Adrenal gland (tissue), 9 donors: ENCODE measurements at regions not wholly inside any gene's neighbourhood (a gene's known extent, or its start where the extent isn't known, plus 50 kb on each side); places are given as distances from the start of the nearest gene placed in this dataset.

Experiments used
- DNase-seq, 7 donors: peaks; one replicate each; pipeline ENCODE4 v3.0.0-alpha.2; 2019 to 2020
- H3K27ac ChIP-seq, 5 donors: fragments of 200-600 bp; sonication (generic) in 4 of 5; 1 replicate in 3 of 5; 2 replicates in 2 of 5; pipeline versions ENCODE4 v1.5.1 to v1.8.0; 2016 to 2020; ENCODE audit warnings: mild to moderate bottlenecking in 1 of 5
- H3K27me3 ChIP-seq: fragments of 200-600 bp; 2 replicates; pipeline ENCODE4 v1.8.0; 2021
- H3K36me3 ChIP-seq, 2 donors: fragments of 200-600 bp; replicated peaks in 1 of 2; 1 replicate in 1 of 2; 2 replicates in 1 of 2; pipeline versions ENCODE4 v1.5.1 to v1.8.0; 2018 to 2022
- H3K4me1 ChIP-seq, 2 donors: fragments of 200-600 bp; replicated peaks in 1 of 2; 1 replicate in 1 of 2; 2 replicates in 1 of 2; pipeline versions ENCODE4 v1.5.1 to v1.8.0; 2018 to 2021
- H3K4me3 ChIP-seq, 4 donors: fragments of 200-600 bp; sonication (generic) in 3 of 4; one replicate each; pipeline ENCODE4 v1.5.1; 2016 to 2018
- H3K9me3 ChIP-seq, 3 donors: fragments of 200-600 bp; sonication (generic) in 1 of 3; replicated peaks in 1 of 3; 1 replicate in 2 of 3; 2 replicates in 1 of 3; pipeline versions ENCODE4 v1.5.1 to v1.8.0; 2016 to 2021
- CTCF ChIP-seq, 6 experiments: fragments of 450-650 bp in 4 of 6; fragments of 200-600 bp in 2 of 6; sonication (generic) in 1 of 6; IDR thresholded peaks; 1 replicate in 5 of 6; 2 replicates in 1 of 6; pipeline versions ENCODE4 v1.5.1 to v1.8.0; 2016 to 2021; ENCODE audit warnings: antibody characterized with exemption in 6 of 6, mild to moderate bottlenecking in 2 of 6, moderate library complexity in 1 of 6
- POLR2A ChIP-seq, 2 donors: fragments of 450-650 bp; IDR thresholded peaks; one replicate each; pipeline ENCODE4 v1.6.1; 2017; ENCODE audit warnings: antibody characterized with exemption in 2 of 2, mild to moderate bottlenecking in 2 of 2, moderate library complexity in 1 of 2
- WGBS, 4 donors: extraction: QIAGEN DNeasy Blood & Tissue Kit in 2 of 4; methylation state at CpG; one replicate each; pipeline versions ENCODE4 v1.1.5 to v1.1.7; 2013 to 2017; 5-methylcytosine and 5-hydroxymethylcytosine counted together
- intact Hi-C, 2 donors: fragments of 100-400 bp; cut with DNase I; formaldehyde crosslinking; loops; one replicate each; pipeline versions ENCODE4 v1.14.1 to v1.15.0; 2022 to 2023
- donor health status: healthy with polysubstance abuse.
- donor health status: Bipolar disorder and iron deficiency.
- donor health status: DM: yes; HTN: yes; CAD: no.
- donor health status: DM: no; HTN: no; CAD: no.
- donor health status: DM: no; HTN: no; CAD: no.

- no peaks in the 10 kb centered on the region for H3K4me1 ChIP-seq
- no peaks in the 10 kb centered on the region for H3K36me3 ChIP-seq
- no peak overlapping the region for H3K4me3 ChIP-seq
- H3K9me3 ChIP-seq: no peaks in the 10 kb centered on the region
- intact Hi-C loops: loop anchor here in 1 of 2 donors (10.0 kb wide), 1 partner anchor 111 kb away; no protein-coding TSS in a partner anchor
- H3K27me3 ChIP-seq: no peaks in the 10 kb centered on the region
- WGBS, 4 donors: 86 to 93% (median 89%) methylated on average over 2 of the region's 2 CpGs
- DNase-seq: no peak
- H3K27ac ChIP-seq: no peak overlapping the region
- no peak for TF ChIP-seq POLR2A (IDR thresholded peaks at IDR 0.05)
- no peak for TF ChIP-seq CTCF (IDR thresholded peaks at IDR 0.05)
These were observed 128.3 kb upstream of the MMADHC start for GRCh38 chr2:149715894-149716293.

- 68 to 72% (median 70%) methylated on average over 3 of the region's 3 CpGs for WGBS, 4 donors
- no peaks in the 10 kb centered on the region for H3K9me3 ChIP-seq
- DNase-seq: peak in 4 of 7 donors; percentile 19 to 34 (median 27)
- H3K27me3 ChIP-seq: no peaks in the 10 kb centered on the region
- H3K27ac ChIP-seq: no peak overlapping the region
- no peak overlapping the region for H3K4me3 ChIP-seq
- TF ChIP-seq POLR2A (IDR thresholded peaks at IDR 0.05) (no peak), CTCF (IDR thresholded peaks at IDR 0.05) (peak; percentile 23 to 56 (median 37))
- intact Hi-C loops: loop anchor here in 1 of 2 donors (10.0 kb wide), 1 partner anchor 110 kb away; no protein-coding TSS in a partner anchor
- no peaks in the 10 kb centered on the region for H3K36me3 ChIP-seq
- H3K4me1 ChIP-seq: no peaks in the 10 kb centered on the region
These were observed 127.5 kb upstream of the MMADHC start for GRCh38 chr2:149715005-149715592.

GRCh38 chr2:149709496-149710263 lies 122.1 kb upstream of the MMADHC start:
- H3K36me3 ChIP-seq: no peaks in the 10 kb centered on the region
- 66 to 75% (median 72%) methylated on average over 8 of the region's 8 CpGs for WGBS, 4 donors
- DNase-seq: no peak
- H3K9me3 ChIP-seq: no peaks in the 10 kb centered on the region
- TF ChIP-seq POLR2A (IDR thresholded peaks at IDR 0.05) (no peak), CTCF (IDR thresholded peaks at IDR 0.05) (no peak)
- intact Hi-C loops: loop anchor here in 1 of 2 donors (10.0 kb wide), 1 partner anchor 105 kb away; no protein-coding TSS in a partner anchor
- H3K27me3 ChIP-seq: no peaks in the 10 kb centered on the region
- no peak overlapping the region for H3K27ac ChIP-seq
- no peaks in the 10 kb centered on the region for H3K4me1 ChIP-seq
- no peak overlapping the region for H3K4me3 ChIP-seq

- TF ChIP-seq CTCF (IDR thresholded peaks at IDR 0.05) (no peak), POLR2A (IDR thresholded peaks at IDR 0.05) (no peak)
- Histone ChIP-seq H3K27ac (no peak overlapping the region), H3K4me1 (no peaks in the 10 kb centered on the region), H3K27me3 (no peaks in the 10 kb centered on the region), H3K4me3 (no peak overlapping the region), H3K9me3 (no peaks in the 10 kb centered on the region), H3K36me3 (no peaks in the 10 kb centered on the region)
- WGBS, 4 donors: 84 to 98% (median 91%) methylated on average over 2 of the region's 2 CpGs
- intact Hi-C loops: no loop called here
- DNase-seq: no peak
These were observed 115.7 kb upstream of the MMADHC start for GRCh38 chr2:149703281-149703680.
